ENCODE measurements at regions not wholly inside any gene's neighbourhood (a gene's known extent, or its start where the extent isn't known, plus 50 kb on each side); places are given as distances from the start of the nearest gene placed in this dataset.
"Not testable (repeated sequence)": the region's sequence is repeated elsewhere in the genome, so short reads cannot be mapped to it uniquely, and the experiment has no call there.

DNA sequence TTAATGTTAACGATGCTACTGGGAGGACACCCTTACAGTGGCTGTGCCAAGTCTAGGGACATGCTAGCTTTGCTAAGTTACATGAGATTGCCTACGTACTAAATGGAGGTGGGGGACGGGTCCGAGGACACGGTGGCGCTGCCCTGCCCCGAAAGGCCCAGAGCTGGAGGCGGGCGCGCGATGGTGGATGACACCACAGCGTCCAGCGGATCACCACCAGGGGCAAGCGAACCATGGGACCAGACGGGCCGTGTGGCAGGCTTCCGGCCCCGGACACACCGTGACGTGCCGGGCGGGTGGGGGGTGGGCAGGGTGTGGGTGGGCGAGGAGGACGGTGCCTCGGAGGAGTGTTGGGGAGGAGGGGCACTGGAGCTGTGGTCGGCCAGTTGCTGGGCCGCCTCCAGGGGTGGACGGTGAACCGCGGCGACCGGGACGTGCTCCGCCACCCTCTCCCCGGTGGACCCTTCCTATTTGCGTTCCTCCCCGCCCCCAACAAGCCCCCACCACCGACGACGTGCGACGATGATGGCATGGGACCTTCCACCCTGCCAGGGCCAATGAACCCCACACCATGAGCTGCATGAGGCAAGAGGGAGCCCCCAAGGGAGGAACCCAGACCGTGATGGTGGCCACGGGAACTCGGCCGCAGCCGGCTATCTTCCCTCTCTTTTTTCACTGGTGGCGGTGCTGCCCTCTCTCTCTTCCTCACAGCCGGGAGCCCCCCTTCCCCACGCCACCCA lies 773.3 kb upstream of the DEFB115 start:
- DNase-seq, result no peak

GRCh38 chr20:30484749-30485070 lies 772.8 kb upstream of the DEFB115 start:
- DNase-seq, result no peak

DNA sequence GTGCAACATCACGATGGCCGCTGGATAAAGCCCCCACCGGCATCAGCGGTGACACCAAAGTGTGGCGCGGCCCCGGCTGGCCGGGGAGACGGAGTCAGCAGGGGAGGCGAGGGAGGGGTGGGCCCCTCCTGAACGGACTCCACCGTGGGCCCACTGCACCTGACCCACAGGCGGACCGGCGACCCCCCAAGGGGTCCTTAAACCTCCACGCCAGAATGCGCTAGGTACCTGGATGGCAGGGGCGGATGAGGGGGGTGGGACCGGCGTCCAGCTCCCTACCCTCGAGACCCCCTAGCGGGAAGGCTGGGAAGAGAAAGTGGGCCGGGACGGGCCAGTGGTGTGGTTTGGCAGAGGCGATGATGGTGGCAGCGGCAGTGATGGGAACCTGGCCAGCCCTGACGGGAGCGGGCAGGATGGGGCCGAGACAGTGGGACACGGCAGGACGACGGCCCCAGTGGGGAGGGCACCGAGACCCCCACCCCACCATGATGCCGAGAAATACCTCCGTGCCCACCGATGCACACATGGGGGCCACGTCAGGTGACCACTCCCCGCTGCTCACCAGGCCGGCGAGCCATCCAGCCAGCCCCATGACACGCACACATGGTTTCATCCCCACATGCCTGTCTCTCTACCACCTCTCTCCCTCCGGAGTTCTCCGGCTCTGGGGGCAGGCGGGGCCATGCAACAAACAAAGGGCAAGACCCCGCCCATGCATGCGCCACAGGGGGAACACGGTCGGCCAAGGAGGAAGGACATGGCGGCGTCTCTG lies 771.9 kb upstream of the DEFB115 start:
- no peak for DNase-seq

DNA sequence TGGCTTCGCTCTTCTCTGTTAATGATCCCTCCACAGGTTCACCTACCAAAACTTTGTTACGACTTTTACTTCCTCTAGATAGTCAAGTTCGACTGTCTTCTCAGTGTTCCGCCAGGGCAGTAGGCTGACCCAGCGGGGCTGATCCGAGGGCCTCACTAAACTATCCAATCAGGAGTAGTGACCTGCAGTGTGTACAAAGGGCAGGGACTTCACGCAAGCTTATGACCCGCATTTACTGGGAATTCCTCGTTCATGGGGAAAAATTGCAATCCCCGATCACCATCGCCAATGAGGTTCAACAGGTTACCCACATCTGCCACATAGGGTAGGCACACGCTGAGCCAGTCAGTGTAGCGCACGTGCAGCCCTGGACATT lies 771.4 kb upstream of the DEFB115 start:
- no peak for DNase-seq

DNA sequence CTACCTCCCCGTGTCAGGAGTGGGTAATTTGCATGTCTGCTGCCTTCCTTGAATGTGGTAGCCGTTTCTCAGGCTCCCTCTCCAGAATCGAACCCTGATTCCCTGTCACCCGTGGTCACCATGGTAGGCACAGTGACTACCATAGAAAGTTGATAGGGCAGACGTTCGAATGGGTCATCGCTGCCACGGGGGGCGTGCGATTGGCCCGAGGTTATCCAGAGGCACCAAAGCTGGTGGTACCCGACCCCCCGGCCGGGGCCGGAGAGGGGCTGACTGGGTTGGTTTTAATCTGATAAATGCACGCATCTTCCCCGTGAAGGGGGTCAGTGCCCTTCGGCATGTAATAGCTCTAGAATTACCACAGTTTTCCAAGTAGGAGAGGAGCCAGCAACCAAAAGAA lies 770.0 kb upstream of the DEFB115 start:
- not testable (repeated sequence) for DNase-seq

GRCh38 chr20:30487947-30488926 lies 769.2 kb upstream of the DEFB115 start:
- no peak for DNase-seq

- DNase-seq, result no peak
Observed at GRCh38 chr20:30488941-30489613, 768.4 kb upstream of the DEFB115 start.

GRCh38 chr20:30489614-30490003 lies 767.9 kb upstream of the DEFB115 start:
- DNase-seq, result no peak

GRCh38 chr20:30491016-30491415 lies 766.4 kb upstream of the DEFB115 start:
- DNase-seq, result no peak

DNA sequence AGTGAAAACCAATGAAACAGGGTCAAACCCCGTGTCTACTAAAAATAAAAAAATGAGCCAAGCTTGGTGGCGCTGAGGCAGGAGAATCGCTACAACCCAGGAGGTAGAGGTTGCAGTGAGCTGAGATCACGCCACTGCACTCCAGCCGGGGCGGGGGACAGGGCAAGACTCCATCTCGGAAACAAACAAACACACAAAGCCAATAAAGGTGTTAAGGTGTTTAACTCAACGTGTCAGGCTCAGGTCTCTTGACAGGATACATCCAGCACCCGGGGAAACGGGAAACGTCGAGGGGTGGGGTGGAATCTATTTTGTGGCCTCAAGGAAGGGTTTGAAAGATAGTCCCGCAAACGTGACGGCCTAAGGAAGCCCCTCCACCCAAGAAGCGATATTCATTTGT lies 760.8 kb upstream of the DEFB115 start:
- DNase-seq, result not testable (repeated sequence)

- DNase-seq, result not testable (repeated sequence)
Observed at GRCh38 chr20:30497191-30497590, 760.3 kb upstream of the DEFB115 start.

DNA sequence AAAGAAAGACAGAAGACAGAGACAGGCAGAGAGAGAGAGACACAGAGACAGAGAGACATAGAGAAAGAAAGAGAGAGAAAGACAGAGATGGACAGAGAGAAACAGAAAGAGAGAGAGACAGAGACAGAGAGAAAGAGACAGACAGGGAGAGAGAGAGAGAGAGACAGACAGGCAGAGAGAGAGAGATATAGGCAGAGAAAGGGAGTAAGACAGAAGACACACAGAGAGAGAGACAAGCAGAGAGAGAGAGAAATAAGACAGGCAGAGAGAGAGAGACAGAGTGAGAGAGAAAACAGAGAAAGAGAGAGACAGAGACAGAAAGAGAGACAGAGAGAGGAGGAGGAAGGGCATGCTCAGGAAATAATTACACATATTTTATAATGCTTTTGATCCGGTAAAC lies 758.3 kb upstream of the DEFB115 start:
- no peak for DNase-seq

- DNase-seq, result not testable (repeated sequence)
Observed at GRCh38 chr20:30499716-30500446, 757.6 kb upstream of the DEFB115 start.

DNA sequence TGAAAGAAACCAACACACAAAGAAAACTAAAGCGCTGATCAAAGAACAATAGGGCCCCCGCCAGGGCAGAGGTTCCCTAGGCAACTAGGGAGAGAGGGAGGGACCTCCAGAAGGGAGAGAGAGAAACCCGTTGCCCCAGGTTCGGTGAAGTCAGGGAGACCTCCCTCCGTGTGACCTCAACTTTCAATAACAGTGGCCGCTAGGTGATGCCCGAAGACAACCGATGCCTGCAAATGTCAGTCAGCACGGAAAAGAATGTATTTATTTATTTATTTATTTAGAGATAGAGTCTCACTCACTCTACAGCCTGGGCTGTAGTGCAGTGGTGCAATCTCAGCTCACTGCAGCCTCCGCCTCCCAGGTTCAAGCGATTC lies 757.0 kb upstream of the DEFB115 start:
- not testable (repeated sequence) for DNase-seq

DNA sequence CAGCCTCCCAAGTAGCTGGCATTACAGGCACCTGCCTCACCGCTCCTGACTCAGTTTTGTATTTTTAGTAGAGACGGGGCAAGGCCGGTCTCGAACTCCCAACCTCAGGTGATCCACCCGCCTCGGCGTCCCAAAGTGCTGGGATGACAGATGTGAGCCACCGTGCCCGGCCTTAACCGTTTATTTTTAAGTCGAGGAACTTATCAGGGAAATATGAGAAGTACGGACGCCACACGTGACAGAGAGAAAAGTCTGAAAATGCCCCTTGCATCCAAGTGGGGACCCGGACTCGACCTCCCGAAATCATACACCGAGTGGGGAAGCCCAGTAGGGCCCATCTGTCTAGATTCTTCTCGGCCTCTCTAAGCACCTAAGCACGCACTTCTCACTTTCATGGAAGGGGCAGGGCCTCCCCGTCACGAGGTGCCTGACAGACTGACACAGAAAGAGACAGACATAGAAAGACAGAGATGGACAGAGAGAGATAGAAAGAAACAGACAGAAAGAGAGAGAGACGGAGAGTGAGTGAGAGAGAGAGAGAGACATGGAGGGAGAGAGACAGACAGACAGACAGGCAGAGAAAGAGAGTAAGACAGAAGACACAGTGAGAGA lies 756.5 kb upstream of the DEFB115 start:
- no peak for DNase-seq

DNA sequence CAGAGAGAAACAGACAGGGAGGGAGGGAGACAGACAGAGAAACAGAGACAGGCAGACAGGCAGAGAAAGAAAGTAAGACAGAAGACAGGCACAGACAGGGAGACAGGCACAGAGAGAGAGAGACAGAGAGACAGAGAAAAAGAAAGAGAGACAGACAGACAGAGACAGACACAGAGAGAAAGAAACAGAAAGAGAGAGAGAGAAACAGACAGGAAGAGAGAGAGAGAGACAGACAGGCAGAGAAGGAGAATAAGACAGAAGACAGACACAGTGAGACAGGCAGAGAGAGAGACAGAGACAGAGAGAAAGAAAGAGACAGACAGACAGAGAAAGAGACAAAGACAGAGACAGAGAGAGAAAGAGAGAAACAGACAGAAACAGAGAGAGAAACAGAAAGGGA lies 754.8 kb upstream of the DEFB115 start:
- DNase-seq, result no peak

GRCh38 chr20:30503204-30503603 lies 754.3 kb upstream of the DEFB115 start:
- DNase-seq, result not testable (repeated sequence)

- DNase-seq, result no peak
Observed at GRCh38 chr20:30503992-30504570, 753.4 kb upstream of the DEFB115 start.

GRCh38 chr20:30505566-30505965 lies 751.9 kb upstream of the DEFB115 start:
- no peak for DNase-seq

GRCh38 chr20:30506100-30506499 lies 751.4 kb upstream of the DEFB115 start:
- no peak for DNase-seq

GRCh38 chr20:30508382-30508781 lies 749.1 kb upstream of the DEFB115 start:
- DNase-seq, result not testable (repeated sequence)

Measured in NCI-H2081 (cell line).